HG02870 (cell line): ENCODE measurements at regions not wholly inside any gene's neighbourhood (a gene's known extent, or its start where the extent isn't known, plus 50 kb on each side); places are given as distances from the start of the nearest gene placed in this dataset.

Experiments
- ATAC-seq: cut with Tn5 transposase; IDR thresholded peaks from one replicate; pipeline ENCODE4 v1.9.1; 2021; ENCODE audit warnings: mild to moderate bottlenecking, moderate library complexity; ENCODE audit not compliant: unreplicated experiment

DNA sequence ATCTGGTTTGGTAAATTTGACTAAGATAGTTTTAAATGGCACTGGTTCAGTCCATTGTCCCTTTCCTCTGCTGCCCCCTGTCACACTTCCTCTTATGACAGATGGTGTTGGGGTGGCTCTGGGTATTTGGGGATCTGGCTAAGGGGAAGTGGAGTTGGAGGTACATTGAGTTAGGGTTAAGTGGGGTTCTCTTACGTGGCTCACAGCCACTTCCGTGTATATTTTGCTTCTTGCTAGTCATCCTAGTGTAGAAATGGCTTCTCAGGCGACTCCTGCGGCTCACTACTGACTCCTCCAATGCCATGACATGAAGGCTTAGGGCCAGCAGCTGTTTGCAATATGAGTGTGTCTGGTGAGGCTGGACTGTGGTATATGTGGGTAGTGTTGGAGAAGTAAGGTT lies 187.0 kb downstream of the HAUS1 start:
- ATAC-seq: no peak

DNA sequence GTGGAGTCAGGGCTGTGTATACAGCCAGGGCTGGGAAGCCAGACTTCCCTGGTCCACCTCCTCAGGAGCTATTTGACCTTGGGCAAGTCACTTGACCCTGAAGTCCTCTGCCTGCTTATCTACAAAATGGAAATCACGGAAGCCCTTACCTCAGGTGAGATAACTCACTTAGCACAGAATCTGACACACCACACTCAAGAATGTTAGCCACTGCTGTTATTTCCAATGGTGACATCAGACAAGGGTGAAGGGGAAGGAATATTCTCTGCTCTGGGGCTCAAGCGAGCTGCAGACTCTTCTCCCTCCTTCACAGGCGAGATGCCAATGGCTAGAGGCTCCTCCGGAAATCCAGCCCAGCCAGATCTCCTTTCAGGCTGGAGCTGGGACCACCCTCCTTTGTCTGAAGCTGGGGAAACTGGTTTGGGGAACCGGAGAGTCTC lies 189.6 kb downstream of the HAUS1 start:
- no peak for ATAC-seq

DNA sequence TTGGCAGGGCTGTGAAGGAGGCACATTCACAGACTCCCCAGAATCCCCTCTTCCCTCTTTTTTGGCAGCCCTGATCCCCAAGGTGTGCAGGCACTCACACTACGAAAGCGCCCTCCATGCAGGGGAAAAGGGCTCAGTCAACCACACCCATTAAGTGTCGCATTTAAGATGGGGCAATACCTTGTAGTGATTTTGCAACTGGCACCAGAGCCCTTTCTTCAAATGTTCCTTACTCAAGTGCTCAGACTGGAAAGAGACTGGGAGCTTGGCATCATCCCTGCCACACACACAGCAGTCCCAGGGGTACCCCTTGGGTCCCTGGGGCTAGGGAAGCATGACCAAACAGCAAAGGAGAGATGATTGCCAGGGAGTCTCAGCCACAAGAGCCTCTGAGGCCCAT lies 190.1 kb downstream of the HAUS1 start:
- ATAC-seq: no peak

- no peak for ATAC-seq
Observed at GRCh38 chr18:46294751-46295150, 190.6 kb downstream of the HAUS1 start.

DNA sequence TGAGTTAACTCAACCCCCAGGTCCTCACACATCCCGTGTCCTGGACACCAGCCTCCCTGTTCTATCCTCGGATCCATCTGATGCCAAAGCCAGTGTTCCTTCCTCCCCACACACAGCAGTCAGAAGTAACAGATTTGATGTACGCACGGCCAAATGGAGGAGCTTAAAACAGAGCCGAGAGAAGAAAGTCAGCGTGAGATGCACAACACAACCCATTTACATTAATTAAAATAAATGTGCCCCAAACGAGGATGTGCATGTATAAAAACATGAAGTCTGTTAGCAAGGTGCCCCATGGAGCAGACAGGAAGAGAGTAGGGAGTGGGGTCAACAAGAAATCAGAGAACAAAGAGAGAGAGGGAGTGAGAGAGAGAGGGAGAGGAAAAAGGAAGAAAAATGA lies 191.2 kb downstream of the HAUS1 start:
- no peak for ATAC-seq

DNA sequence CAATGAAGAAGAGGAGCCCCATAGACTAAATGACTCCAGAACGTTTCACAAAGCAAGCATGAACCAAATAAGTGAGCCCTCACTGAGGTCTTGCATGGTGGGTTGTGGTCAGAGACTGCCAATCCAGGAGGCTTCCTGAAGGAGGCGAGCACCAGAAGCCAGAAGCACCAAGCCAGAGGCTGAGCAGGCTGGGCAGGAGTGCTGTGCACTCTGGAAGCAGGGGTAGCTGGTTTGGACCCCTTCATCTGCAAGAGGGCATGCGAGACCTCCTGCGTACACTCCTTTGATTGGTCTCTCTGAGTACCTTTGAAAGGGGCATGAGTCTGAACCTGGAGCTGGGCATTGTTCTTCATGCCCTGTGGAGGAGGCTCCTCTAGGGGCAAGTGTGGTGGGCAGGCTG lies 192.5 kb downstream of the HAUS1 start:
- no peak for ATAC-seq

- ATAC-seq: no peak
Observed at GRCh38 chr18:46297124-46297523, 192.9 kb downstream of the HAUS1 start.

- no peak for ATAC-seq
Observed at GRCh38 chr18:46297621-46298020, 193.4 kb downstream of the HAUS1 start.

- ATAC-seq: no peak
Observed at GRCh38 chr18:46298511-46298910, 194.3 kb downstream of the HAUS1 start.

- no peak for ATAC-seq
Observed at GRCh38 chr18:46299465-46300008, 195.4 kb downstream of the HAUS1 start.

- no peak for ATAC-seq
Observed at GRCh38 chr18:46301081-46301480, 196.9 kb downstream of the HAUS1 start.

- no peak for ATAC-seq
Observed at GRCh38 chr18:46301571-46301970, 197.4 kb downstream of the HAUS1 start.

- ATAC-seq: no peak
Observed at GRCh38 chr18:46302528-46303485, 198.6 kb downstream of the HAUS1 start.

GRCh38 chr18:46310258-46310657 lies 206.1 kb downstream of the HAUS1 start:
- ATAC-seq: no peak

DNA sequence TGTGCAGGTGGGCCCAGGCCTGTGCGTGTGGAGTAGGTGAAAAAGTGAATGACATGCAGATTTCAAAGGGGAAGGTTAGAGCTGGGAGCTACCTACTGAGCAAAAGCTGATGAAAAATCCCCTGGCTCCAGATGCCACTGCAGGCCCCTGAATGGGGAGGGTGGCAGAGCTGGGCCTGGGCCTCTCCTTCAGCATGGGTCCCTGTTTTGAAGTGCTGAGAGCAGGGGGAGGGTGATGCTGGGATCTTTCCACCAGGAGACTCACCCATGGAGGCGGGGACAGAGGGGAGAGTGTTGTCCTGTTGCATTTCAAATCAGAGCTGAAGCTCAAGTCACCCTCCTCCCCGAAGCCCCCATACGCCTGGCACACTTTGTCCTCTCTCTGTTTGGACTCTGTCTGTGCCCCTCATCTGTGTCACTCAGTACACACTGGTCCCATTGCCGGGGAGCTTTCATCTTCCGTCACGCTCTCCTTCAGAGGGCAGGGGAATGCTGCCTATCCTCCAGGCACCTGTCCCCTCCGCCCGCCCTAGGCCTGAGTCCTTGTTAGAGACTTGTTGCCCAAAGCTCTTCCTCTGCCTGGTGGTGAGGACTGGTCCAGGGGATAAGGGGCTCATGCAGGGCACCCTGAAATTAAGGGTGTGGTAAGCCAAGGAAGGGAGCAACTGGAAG lies 206.6 kb downstream of the HAUS1 start:
- no peak for ATAC-seq

GRCh38 chr18:46311491-46311890 lies 207.3 kb downstream of the HAUS1 start:
- ATAC-seq: no peak

- no peak for ATAC-seq
Observed at GRCh38 chr18:46312221-46312620, 208.0 kb downstream of the HAUS1 start.

GRCh38 chr18:46313521-46313920 lies 209.3 kb downstream of the HAUS1 start:
- no peak for ATAC-seq

DNA sequence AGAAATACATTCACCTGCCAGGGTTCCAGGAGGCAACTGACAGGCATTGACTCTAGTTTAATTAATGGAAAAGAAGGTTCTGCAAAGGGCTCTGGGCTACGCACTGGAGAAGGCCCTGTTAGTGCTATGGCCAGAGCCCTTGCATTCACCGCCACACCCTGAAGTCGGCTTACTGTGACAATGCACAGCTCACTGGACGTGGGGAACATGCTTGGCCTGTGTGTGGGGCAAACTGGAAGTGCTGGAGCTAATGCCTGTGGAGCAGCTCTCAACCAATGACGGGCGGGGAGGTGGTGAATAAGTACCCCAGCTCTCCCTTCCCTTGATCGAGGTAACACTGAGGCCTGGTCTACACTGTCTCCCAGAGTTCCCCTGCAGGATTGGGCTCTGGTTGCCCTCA lies 209.8 kb downstream of the HAUS1 start:
- no peak for ATAC-seq

- ATAC-seq: no peak
Observed at GRCh38 chr18:46315161-46315560, 211.0 kb downstream of the HAUS1 start.

GRCh38 chr18:46318356-46318755 lies 214.2 kb downstream of the HAUS1 start:
- no peak for ATAC-seq

- no peak for ATAC-seq
Observed at GRCh38 chr18:46319783-46320182, 215.6 kb downstream of the HAUS1 start.
